Hepatocyte (in vitro differentiated cells): ENCODE measurements at regions not wholly inside any gene's neighbourhood (a gene's known extent, or its start where the extent isn't known, plus 50 kb on each side); places are given as distances from the start of the nearest gene placed in this dataset.

Source experiments
- DNase-seq: peaks from one replicate; pipeline ENCODE4 v3.0.0-alpha.2; 2016; ENCODE audit warnings: low spot score
- H2AFZ ChIP-seq: fragments of 200-600 bp; sonication (generic); 2 replicates; pipeline ENCODE4 v1.6.0; 2016; ENCODE audit warnings: antibody characterized with exemption, mild to moderate bottlenecking
- H3K27ac ChIP-seq: fragments of 200-600 bp; sonication (generic); 2 replicates; pipeline ENCODE4 v1.5.1; 2016; ENCODE audit warnings: mild to moderate bottlenecking
- H3K27me3 ChIP-seq: fragments of 200-600 bp; sonication (generic); 2 replicates; pipeline ENCODE4 v1.6.1; 2016
- H3K36me3 ChIP-seq: fragments of 200-600 bp; sonication (generic); replicated peaks from 2 replicates; pipeline ENCODE4 v1.5.1; 2016; ENCODE audit warnings: low read depth; ENCODE audit not compliant: insufficient read depth
- H3K4me1 ChIP-seq: fragments of 200-600 bp; sonication (generic); 2 replicates; pipeline ENCODE4 v1.5.1; 2016; ENCODE audit warnings: mild to moderate bottlenecking, moderate library complexity; ENCODE audit not compliant: insufficient read depth
- H3K4me2 ChIP-seq: fragments of 200-600 bp; sonication (generic); 2 replicates; pipeline ENCODE4 v1.6.0; 2016
- H3K4me3 ChIP-seq: fragments of 200-600 bp; sonication (generic); 2 replicates; pipeline ENCODE4 v1.5.1; 2016; ENCODE audit warnings: mild to moderate bottlenecking
- H3K79me2 ChIP-seq: fragments of 200-600 bp; sonication (generic); 2 replicates; pipeline ENCODE4 v1.6.0; 2017; ENCODE audit warnings: mild to moderate bottlenecking
- H3K9me2 ChIP-seq: fragments of 200-600 bp; sonication (generic); replicated peaks from 2 replicates; pipeline ENCODE4 v1.6.0; 2017; ENCODE audit warnings: mild to moderate bottlenecking; ENCODE audit not compliant: insufficient read depth
- H3K9me3 ChIP-seq: fragments of 200-600 bp; sonication (generic); 2 replicates; pipeline ENCODE4 v1.5.1; 2016; ENCODE audit warnings: low read depth, mild to moderate bottlenecking
- H4K20me1 ChIP-seq: fragments of 200-600 bp; sonication (generic); 2 replicates; pipeline ENCODE4 v1.6.0; 2016; ENCODE audit warnings: mild to moderate bottlenecking; ENCODE audit not compliant: insufficient read depth, poor library complexity, severe bottlenecking
- CTCF ChIP-seq: fragments of 200-600 bp; sonication (generic); IDR thresholded peaks from 2 replicates; pipeline ENCODE4 v1.5.1; 2016; ENCODE audit warnings: antibody characterized with exemption, mild to moderate bottlenecking; ENCODE audit not compliant: poor library complexity
- EZH2 ChIP-seq: fragments of 200-600 bp; sonication (generic); IDR thresholded peaks from 2 replicates; pipeline ENCODE4 v1.6.1; 2016; ENCODE audit warnings: antibody characterized with exemption, mild to moderate bottlenecking, borderline replicate concordance
- EZH2phosphoT487 ChIP-seq: fragments of 200-600 bp; sonication (generic); IDR thresholded peaks from one replicate; pipeline ENCODE4 v1.6.1; 2018; ENCODE audit warnings: antibody characterized with exemption, mild to moderate bottlenecking, low read depth, moderate library complexity; ENCODE audit not compliant: unreplicated experiment, severe bottlenecking
- WGBS: methylation state at CpG from one replicate; pipeline ENCODE4 v1.1.6; 2016; ENCODE audit warnings: low lambda C conversion rate; ENCODE audit errors: missing lambda C conversion rate; 5-methylcytosine and 5-hydroxymethylcytosine counted together

- Histone ChIP-seq H4K20me1 (no peaks in the 10 kb centered on the region), H3K9me3 (no peaks in the 10 kb centered on the region), H3K4me3 (no peak overlapping the region), H3K36me3 (no peaks in the 10 kb centered on the region), H3K4me1 (peaks cover 37% of the 10 kb centered on the region), H3K4me2 (no peak overlapping the region), H3K27me3 (no peaks in the 10 kb centered on the region), H3K27ac (peak overlapping the region; percentile 37), H3K79me2 (no peaks in the 10 kb centered on the region), H3K9me2 (no peaks in the 10 kb centered on the region), H2AFZ (no peak overlapping the region)
- TF ChIP-seq EZH2phosphoT487 (no peak), EZH2 (no peak), CTCF (no peak)
- 33% methylated on average over 7 of the region's 7 CpGs for WGBS
- DNase-seq = peak; percentile 32
Observed at GRCh38 chr18:75827751-75828287, 400.3 kb upstream of the SMIM21 start.

- no peak overlapping the region for H3K4me2 ChIP-seq
- H3K9me3 ChIP-seq = no peaks in the 10 kb centered on the region
- H3K4me3 ChIP-seq = no peak overlapping the region
- no peaks in the 10 kb centered on the region for H3K9me2 ChIP-seq
- no peaks in the 10 kb centered on the region for H4K20me1 ChIP-seq
- H3K27ac ChIP-seq = no peak overlapping the region
- WGBS = 79% methylated on average over 3 of the region's 3 CpGs
- no peak for DNase-seq
- no peaks in the 10 kb centered on the region for H3K36me3 ChIP-seq
- H3K79me2 ChIP-seq = no peaks in the 10 kb centered on the region
- TF ChIP-seq EZH2phosphoT487 (no peak), EZH2 (no peak), CTCF (no peak)
- H3K27me3 ChIP-seq = no peaks in the 10 kb centered on the region
- no peak overlapping the region for H2AFZ ChIP-seq
- peaks cover 43% of the 10 kb centered on the region for H3K4me1 ChIP-seq
Observed at GRCh38 chr18:75824661-75825060, 397.2 kb upstream of the SMIM21 start.

GRCh38 chr18:75823471-75823870 is 396.0 kb upstream of the SMIM21 start:
- Histone ChIP-seq H3K27ac (peak overlapping the region; percentile 48), H4K20me1 (no peaks in the 10 kb centered on the region), H3K4me1 (peaks cover 31% of the 10 kb centered on the region), H3K79me2 (no peaks in the 10 kb centered on the region), H3K9me3 (no peaks in the 10 kb centered on the region), H3K36me3 (no peaks in the 10 kb centered on the region), H3K4me3 (no peak overlapping the region), H3K4me2 (peak overlapping the region; percentile 29), H3K27me3 (no peaks in the 10 kb centered on the region), H2AFZ (peak overlapping the region; percentile 23), H3K9me2 (no peaks in the 10 kb centered on the region)
- 4% methylated on average over 2 of the region's 2 CpGs for WGBS
- TF ChIP-seq EZH2 = no peak
- TF ChIP-seq EZH2phosphoT487 = no peak
- no peak for TF ChIP-seq CTCF
- no peak for DNase-seq
